HG03354 (cell line): ENCODE measurements at regions not wholly inside any gene's neighbourhood (a gene's known extent, or its start where the extent isn't known, plus 50 kb on each side); places are given as distances from the start of the nearest gene placed in this dataset.
"Not testable (repeated sequence)": the region's sequence is repeated elsewhere in the genome, so short reads cannot be mapped to it uniquely, and the experiment has no call there.

Experiments used
- ATAC-seq: cut with Tn5 transposase; IDR thresholded peaks from one replicate; pipeline ENCODE4 v1.9.1; 2021; ENCODE audit warnings: mild to moderate bottlenecking; ENCODE audit not compliant: unreplicated experiment, poor library complexity, severe bottlenecking

DNA sequence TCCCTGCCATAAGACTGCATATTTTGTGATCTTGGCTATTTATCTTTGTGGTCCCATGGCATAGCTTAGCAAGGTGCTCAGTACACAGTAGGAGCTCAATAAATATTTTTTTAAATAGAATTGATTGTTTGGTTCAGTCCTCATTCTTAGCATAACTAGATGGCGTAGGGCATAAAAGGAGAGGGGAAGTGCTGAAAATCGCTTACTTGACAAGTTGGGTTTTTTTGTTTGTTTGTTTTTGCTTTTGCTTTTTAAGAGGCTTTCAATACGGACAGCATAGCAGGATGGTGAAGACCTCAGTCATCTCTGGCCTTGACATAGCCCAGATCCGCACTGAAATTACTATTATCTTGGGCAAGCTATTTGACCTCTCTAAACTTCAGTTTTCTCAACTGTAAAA is 86.6 kb upstream of the RANBP3L start:
- no peak for ATAC-seq

DNA sequence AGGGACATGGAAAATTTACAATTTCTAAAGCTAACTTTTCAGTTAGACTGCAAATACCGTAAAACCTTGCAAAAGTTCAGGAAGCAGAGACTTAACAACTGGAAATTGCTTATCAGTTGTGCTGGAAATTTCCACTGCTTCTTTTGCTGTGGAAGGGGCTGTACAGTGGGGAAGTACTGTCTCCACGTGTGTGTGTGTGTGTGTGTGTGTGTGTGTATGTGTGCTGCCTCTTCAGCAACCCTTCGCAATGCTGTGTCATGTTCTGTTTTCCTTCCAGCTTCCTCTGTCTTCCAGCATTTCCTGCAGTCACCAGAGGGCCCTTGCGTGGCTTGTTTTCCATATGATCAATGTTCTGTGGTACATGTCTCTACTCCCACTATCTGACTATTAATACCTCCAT is 87.5 kb upstream of the RANBP3L start:
- ATAC-seq = no peak

DNA sequence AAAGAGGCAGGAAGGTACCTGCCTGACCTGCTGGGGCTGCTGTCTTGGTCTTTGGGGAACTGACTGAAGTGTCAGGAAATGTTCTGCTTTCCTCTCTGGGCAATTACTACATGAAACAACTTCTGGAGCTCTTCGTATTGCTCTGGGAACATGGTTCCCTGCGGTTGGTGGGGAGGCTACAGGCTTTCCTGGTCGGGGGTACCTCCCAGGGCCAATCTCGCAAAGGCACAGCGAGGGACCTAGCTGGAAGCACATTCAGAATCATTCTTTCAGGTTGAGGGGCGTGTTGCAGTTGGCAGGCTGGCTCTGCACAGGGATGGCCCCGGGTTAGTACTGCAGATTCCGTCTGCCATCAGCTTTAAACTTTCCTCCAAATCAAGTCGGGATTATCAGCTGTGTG is 88.9 kb upstream of the RANBP3L start:
- no peak for ATAC-seq

DNA sequence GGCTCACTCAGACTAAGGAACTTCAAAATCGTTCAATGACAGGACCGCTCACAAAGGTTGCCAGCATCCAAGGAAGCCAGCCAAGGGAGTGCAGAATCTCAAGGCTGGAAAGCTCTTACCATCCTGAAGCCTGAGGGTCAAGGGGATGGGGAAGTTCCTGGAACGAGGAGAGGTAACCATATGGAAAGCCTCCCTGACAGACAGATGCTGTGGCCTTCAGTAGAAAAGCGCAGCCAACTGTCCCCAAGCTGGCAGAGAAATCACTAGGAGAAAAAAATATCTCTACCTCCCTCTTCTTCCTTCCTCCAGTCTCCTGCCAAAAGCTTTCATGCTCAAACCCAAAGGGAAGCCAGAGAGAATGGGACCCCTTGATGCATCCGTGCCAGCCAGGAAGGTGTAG is 90.5 kb upstream of the RANBP3L start:
- ATAC-seq = no peak

DNA sequence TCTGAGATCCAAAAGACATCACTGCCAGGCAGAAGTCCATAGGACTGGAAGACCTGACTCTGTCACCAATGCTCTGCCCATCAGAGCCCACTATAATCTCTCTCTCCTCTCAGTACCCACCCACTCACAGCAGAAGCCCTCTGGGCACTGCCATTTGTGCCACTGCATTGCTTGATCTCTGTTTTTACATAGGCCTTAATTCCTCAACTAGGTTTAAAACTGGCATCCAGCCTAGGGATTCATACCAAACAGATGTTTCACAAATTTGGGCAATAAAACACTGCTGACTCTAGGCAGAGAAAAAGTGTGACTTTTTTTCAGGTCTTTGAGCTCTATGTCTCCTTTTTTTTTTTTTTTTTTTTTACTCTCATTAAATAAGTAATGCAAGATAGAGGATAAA is 91.1 kb upstream of the RANBP3L start:
- no peak for ATAC-seq

GRCh38 chr5:36393656-36394428 is 92.1 kb upstream of the RANBP3L start:
- ATAC-seq = no peak

DNA sequence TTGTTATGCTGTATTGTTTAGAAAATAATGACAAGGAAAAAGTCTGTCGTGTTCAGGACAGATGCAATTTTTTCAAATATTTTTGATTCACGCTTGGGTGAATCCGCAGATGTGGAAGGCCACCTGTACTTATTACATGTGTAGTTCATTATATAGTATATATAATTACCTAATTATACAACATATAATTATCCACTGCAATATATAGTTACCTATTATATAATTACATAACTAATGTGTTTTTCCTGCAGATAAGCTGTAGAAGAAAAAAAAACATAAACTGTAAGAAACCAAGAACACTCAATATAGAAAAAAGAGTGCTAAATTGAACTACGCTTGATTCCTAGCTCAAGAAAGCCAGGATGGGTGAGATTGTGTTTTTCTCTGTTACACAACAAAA is 93.6 kb upstream of the RANBP3L start:
- no peak for ATAC-seq

GRCh38 chr5:36395947-36396346 is 94.2 kb upstream of the RANBP3L start:
- not testable (repeated sequence) for ATAC-seq

GRCh38 chr5:36396640-36397039 is 94.9 kb upstream of the RANBP3L start:
- no peak for ATAC-seq

GRCh38 chr5:36397901-36398536 is 96.3 kb upstream of the RANBP3L start:
- ATAC-seq = no peak

DNA sequence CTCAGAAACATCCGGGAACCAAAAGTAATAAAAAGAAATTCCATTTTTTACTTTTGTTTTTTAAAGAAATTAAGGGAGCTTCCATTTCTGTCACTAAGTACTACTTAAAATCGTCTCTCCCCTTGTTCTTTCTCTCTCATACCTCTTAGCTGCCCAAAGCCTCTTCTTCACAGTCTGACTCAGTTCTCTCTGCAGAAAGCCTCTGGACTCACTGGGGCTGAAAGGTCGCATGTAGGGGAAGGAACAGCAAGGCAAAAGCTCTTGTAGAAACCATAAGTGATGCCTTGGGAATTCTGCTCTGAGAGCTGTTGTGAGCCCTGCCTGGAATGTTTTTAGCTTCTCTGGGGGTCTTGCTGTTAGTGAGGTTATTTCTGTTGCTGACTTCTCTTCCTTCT is 100.8 kb upstream of the RANBP3L start:
- no peak for ATAC-seq

DNA sequence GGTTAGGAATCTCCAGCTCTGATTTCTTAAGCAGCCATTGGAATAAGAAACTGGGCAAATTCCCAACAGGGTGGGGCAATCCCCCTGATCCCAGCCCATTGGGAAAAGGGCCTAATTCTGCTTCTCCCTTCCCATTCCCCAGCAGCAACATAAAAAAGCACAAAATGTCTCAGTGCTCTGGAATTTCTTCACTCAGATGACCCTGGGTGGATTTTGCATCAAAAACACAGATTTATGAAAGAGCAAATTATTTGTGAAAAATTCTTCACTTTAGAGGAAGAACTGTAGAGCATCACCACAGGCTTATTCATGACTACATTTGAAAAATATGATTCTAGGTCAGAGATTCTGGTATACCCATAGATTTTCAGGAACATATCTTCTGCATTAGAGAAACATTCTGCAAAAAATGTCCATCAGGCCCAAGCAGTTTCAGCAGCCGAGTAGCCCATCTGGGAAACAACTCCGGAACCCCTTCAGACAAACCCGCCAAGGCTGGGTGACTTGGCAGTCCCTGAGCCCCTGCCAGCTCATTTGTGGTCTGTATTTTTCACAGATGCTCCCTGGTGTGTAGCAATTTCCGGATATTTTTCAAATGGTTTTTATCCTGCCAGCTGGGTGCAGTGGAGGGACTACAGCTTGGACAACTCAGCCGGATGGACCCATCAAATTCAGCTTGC is 102.1 kb upstream of the RANBP3L start:
- no peak for ATAC-seq

DNA sequence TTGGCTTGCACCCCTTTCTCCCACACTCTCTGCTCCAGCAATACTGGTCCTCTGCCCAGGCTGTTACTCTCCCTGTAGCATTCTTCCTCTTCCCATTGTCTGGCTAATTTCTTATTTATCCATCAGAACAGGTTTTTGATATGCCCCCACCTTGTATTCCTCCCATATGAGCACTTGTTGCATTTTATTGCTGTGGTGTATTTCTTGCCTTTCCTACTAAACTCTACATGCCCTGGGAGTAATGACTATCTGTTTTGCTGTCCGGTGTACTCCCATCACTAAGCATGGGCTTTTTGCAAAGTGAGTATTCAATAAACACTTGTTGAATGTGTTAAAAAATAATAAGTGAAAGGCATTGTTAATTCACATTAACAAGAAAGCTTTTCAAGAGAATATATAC is 104.3 kb upstream of the RANBP3L start:
- ATAC-seq = no peak

DNA sequence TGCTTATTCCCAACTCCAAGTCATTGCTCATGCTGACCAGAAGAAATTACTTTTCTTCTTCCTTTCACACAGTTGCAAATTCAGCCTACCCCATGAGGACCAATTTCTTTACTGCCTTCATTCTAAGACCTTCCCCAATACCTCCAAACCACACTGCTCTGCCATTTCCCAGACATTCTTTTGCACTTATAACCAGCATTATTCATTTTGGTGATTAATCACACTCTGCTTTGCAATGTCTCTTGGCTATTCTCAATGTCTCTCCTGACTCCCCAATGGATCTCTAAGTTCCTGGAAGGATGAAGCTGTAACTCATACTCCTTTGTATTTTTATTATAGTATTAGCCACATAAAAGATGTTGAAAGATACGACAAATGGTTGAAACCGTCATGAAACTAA is 105.7 kb upstream of the RANBP3L start:
- ATAC-seq = no peak

- not testable (repeated sequence) for ATAC-seq
Measured at GRCh38 chr5:36409711-36410110, 108.0 kb upstream of the RANBP3L start.

DNA sequence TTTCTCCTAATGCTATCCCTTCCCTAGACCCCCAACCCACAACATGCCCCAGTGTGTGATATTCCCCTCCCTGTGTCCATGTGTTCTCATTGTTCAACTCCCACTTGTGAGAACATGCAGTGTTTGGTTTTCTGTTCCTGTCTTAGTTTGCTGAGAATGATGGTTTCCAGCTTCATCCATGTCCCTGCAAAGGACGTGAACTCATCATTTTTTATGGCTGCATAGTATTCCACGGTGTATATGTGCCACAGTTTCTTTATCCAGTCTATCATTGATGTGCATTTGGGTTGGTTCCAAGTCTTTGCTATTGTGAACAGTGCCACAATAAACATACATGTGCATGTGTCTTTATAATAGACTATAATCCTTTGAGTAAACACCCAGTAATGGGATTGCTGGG is 109.0 kb upstream of the RANBP3L start:
- ATAC-seq = not testable (repeated sequence)

- no peak for ATAC-seq
Measured at GRCh38 chr5:36414869-36415282, 113.2 kb upstream of the RANBP3L start.

GRCh38 chr5:36416605-36417004 is 114.9 kb upstream of the RANBP3L start:
- no peak for ATAC-seq

DNA sequence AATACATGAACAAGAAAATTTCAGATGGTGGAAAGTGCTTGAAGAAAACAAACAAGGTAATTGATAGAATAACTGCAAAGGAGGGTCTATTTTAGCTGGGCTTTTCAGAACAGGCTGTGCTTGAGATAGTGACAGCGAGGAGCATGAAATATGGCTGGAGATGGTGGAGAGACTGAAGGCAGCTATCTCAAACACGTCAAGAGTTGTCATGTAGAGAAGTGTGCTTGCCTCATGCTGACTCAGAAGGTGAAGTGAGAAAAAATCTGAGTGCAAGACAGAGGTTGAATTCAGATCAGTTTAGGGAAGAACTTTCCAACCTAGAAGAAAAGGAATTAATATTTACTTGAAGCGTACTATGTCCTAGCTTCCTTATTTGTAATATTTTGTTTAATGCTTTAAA is 115.5 kb upstream of the RANBP3L start:
- ATAC-seq = no peak

DNA sequence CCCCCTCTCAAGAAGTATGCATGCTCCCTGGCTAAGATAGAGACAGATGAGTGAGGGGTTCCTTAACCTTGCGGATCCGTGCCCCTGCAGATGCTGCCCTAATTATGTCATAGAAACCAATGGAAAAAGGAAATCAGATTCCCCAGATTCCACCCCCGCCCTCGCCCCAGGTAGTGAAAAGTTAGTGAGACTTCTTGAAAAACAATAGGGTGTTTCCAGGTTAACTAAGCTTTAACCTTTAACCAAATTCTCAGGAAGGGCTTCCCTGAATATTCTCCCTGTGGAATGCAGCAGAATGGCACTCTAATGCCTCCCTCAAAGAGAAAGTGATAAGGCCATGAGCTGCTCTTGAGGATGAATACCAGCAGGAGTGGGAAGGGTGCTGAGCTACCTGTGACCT is 116.0 kb upstream of the RANBP3L start:
- ATAC-seq = no peak
